HG03095 (cell line): ENCODE measurements at regions not wholly inside any gene's neighbourhood (a gene's known extent, or its start where the extent isn't known, plus 50 kb on each side); places are given as distances from the start of the nearest gene placed in this dataset.

ENCODE experiments used
- ATAC-seq: cut with Tn5 transposase; IDR thresholded peaks from one replicate; pipeline ENCODE4 v1.9.1; 2021; ENCODE audit warnings: moderate library complexity; ENCODE audit not compliant: unreplicated experiment

GRCh38 chr20:53838311-53838868, 232.0 kb downstream of the BCAS1 start:
- no peak for ATAC-seq

DNA sequence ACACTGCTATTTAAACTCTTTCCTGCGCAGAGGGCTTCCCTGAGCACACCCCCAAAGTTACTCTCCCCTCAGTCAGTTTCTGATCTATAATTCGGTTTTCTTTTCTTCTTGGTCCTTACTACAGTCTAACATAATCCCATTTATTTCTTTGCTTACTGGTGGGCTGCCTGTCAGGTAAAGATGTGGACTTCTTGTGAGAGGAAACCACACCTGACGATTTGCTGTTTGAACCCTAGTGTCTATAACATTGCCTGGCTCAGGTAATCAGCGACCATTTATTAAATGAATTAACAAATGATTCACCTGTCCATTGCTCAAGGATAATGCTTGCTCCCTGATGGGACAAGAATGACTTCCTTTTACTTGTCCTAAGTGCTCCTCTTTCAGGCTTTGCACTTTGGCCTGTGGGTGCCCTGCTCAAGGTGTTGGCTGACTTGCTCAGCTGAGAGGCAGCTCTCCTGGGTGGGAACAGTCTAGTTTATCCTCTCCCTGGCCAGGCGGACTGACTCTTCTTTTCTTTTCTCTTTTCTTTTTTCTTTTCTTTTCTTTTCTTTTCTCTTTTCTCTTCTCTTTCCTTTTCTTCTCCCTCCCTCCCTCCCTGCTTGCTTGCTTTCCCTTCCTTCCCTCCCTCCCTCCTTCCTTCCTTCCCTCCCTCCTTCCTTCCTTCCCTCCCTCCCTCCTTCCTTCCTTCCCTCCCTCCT, 233.1 kb downstream of the BCAS1 start:
- no peak for ATAC-seq

- ATAC-seq: no peak
These were observed 235.6 kb downstream of the BCAS1 start for GRCh38 chr20:53834749-53835148.

- ATAC-seq: no peak
These were observed 236.3 kb downstream of the BCAS1 start for GRCh38 chr20:53834062-53834442.

DNA sequence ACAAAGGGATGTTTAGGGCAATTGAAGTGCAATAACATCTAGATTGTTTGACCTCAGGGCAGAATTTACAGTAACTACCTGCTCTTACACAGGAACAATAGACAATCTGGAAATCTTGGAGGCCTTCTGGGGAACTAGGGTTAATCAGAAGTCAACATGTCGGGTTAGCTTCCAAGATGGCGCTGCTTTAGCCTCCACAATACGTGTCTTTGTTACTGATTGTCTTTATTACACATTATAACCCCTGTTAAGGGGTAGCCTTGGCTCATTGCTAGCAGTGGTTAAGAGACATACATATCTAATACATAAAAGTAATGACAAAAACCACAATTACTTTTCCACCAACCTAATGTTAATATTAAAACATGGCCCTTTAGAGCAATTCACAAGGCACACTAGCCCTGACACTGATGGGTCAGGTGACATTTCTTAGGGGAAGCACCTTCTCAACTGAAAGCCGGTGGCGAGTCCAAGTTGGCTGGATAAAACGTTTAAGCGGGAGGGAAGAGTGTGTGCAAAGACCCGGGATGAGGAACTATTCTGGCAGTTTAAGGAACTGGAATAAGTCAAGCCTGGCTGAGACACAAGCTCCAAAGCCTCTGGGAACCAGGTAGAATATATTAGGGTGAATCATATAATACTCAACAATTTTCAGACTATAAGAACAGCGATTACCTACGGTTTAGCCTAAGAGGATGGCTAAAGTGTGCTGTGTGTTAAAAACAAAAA, 236.9 kb downstream of the BCAS1 start:
- ATAC-seq: no peak

- no peak for ATAC-seq
These were observed 237.9 kb downstream of the BCAS1 start for GRCh38 chr20:53832499-53832898.

DNA sequence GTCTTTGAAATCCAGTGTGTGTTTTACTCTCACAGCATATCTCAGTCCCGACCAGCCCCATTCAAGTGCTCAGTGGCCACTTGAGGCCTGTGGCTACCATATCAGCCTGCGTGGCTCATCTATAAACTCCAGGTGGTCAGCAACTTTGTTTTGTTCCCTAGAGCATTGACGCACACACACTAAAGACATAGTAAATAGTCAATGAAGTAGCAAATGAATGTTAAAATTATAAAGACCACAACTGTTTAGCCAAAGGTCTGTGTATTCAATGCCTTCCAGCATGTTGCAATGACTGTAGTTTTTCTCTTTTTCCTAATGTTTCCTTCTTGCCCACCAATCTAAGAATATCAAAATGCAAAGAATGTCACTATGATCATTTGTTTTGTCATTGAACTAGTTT, 238.2 kb upstream of the ZNF217 start:
- no peak for ATAC-seq

DNA sequence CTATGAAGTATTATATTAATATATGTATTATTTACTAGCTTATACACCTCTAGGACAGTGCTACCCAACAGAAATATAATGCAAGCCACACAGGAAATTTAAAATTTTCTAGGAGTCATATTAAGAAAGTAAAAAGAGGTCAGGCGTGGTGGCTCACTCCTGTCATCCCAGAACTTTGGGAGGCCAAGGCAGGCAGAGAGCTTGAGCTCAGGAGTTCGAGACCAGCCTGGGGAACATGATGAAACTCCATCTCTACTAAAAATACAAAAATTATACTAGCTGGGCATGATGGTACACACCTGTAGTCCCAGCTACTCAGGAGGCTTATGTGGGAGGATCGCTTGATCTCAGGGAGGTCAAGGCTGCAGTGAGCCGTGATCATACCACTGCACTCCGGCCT, 237.6 kb upstream of the ZNF217 start:
- no peak for ATAC-seq

DNA sequence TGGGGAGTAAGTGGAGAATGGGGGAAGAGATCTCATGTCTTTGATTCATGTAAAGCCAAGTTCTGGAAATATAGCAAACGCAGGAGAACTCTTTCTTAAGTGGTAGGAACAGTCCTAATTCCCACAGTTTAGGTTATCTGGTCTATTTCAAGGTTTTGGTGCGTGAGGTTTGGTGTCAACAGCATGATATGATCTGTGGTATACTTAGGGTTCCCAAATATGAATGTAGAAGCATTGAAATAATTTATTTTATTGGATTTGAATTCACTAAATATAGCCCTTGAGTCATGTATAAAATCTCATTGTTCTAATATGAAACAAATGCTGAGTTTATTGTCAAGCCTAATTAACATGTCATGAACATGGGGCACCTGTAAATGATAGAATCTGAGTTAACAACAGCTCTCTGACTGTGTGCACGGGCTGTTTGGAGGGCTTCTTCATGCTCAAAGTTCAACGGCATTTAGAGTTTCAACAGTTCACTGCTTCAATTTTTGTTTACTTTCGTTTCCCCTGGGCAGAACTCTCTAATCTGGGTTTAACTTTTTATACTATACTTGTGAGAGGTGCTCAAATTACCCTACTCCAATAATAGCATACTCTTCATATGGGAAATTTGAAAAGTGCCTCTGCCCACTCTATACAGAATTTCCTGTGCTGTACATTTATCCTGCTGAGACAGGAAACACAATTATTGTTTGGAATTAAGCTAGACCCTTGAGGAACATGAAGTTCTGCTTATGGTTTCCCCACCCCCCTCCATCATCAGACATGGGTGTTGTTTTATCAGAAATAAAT, 236.3 kb upstream of the ZNF217 start:
- peak; percentile 44 for ATAC-seq

DNA sequence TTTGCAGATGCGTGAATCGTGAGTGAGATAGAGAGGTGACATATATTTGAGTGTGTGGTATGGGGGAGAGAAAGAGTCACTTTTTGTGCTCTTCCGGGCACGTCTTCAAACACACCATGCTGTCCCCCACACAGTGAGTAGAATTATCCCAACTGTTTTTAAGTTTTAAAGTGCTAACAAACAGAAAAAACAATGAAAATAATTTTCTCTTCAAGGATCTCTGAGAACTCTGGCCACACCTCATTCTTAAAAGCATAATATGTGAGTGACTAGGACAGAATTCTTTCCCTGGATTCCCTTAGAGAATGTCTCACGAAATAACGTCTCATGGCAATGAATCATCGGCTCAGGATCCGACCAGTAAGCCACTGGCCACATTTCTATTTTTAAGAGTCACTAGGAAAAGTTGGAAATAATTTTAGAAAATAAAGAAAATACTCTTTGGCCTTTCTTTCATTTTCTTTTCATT, 235.7 kb upstream of the ZNF217 start:
- ATAC-seq: no peak

- no peak for ATAC-seq
These were observed 235.1 kb upstream of the ZNF217 start for GRCh38 chr20:53828682-53829254.

DNA sequence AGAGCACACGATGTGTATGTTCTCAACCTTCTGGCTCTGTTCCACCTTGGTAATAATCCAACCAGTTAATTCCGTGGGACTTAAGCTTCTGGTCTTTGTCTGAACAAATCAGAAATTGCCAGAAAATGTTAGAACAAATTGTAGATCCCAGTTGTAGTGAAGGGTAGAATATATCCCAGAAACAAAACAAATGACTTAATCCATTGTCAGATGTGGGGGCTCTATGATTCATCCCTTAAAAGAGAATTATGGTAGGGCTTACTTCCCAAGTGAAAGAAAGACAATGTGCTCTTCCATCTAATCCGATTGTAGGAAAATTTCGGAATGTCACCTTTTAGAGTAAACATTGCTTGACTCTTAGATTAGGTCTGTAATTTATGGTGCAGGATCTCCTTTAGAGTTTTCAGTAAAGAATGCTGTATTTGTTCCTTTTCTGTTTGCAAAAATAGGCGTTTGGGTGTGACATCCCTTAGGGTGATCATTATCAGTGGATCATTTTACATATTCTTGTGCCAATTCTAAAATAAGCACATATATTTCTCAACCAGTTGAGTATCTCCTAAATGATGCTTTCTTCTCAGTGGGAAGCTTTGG, 234.5 kb upstream of the ZNF217 start:
- no peak for ATAC-seq

DNA sequence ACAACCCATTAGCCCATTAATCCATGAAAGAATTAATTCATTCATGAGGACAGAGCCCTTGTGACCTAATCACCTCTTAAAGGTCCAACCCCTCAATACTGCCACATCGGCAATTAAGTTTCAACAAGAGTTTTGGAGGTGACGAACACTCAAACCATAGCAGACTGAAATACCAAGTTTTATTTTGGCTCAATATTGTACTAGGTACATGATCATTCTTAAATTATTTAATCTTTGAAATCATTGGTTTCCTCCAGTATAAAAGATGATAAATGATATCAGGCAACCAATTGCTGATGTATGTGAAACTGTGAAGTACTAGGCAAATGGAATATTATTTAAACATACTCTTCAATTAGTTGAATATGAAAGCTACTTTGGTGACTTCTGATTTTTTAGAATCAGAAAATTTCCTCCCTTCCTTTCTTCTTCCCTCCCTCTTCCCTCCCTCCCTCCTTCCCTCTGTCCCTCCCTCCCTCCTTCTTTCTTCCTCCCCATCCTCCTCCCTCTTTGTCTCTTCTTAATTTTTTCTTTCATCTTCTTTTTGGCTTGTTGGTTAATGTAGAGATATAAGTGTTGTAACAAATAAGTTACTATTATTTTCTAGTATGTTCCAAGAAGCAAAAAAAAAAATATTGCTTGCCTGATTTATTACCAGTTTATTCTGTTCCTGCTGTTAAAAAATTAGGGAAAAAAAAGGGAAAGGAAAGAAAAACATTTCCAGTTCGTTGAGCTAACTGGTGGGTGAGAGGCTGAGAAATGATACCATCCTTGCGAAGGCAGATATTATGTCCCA, 233.9 kb upstream of the ZNF217 start:
- ATAC-seq: no peak

DNA sequence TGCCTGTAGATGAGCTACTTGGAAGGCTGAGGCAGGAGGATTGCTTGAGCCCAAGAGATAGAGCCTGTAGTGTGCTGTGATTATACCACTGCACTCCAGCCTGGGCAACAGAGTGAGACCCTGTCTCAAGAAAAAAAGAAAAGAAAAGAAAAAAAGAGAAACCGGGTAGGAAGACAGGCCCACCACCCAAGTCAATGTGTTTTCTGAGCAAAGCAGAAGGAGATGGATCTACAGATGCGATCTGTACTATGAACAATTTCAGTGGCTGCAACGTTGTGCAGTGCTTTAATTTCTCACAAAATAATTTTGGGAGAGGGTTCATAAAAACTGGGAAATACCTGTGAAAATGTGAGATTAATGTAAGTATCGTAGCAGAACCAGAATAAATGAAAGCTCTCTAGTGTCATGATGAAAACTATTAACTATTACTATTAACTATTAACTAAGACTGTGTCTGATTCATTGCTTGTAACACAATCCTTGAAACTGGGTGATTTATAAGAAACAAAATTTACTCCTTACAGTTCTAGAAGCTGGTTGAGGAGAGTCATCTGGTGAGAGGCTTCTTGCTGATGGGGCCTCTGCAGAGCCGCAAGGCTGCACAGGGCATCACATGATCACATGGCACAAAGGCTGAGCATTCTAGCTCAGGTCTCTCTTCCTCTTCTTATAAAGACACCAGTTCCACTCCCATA, 233.1 kb upstream of the ZNF217 start:
- ATAC-seq: peak; percentile 52

DNA sequence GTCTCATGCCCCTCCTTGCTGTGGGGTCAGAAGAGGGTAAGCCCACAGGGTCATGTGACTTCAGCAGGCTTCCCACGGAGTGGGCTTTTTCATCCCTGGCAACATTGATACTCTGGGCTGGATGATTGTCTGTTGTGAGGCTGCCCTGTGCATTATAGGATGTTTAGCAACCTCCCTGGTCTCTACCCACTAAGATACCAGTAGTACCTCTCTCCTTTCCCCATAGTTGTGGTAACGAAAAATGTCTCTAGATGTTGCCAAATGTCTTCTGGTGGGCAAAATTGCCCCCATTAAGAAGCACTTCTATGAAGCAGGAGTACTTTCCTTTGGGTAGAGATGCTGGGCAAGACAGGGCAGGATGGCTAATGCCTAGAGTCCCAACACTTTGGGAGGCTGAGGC, 232.5 kb upstream of the ZNF217 start:
- ATAC-seq: no peak

DNA sequence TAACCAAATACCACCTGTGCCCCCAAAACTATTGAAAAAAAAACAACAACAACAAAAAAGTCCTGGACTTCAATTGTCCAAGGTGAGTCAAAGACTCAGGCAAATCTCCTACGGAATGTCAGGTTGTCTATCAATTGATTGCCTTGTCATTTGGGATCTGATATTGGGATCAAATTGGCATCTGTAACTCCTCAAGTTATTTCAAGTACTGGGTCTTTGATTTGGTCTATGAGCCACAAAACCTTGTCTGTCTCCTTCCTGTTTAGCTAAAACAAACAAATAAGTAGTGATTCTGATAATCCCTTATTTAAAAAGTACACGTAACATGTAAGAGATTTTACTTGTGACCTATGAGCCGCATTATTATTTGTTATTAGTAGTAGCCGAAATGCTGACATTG, 231.6 kb upstream of the ZNF217 start:
- no peak for ATAC-seq

GRCh38 chr20:53824779-53825178, 231.1 kb upstream of the ZNF217 start:
- ATAC-seq: no peak

DNA sequence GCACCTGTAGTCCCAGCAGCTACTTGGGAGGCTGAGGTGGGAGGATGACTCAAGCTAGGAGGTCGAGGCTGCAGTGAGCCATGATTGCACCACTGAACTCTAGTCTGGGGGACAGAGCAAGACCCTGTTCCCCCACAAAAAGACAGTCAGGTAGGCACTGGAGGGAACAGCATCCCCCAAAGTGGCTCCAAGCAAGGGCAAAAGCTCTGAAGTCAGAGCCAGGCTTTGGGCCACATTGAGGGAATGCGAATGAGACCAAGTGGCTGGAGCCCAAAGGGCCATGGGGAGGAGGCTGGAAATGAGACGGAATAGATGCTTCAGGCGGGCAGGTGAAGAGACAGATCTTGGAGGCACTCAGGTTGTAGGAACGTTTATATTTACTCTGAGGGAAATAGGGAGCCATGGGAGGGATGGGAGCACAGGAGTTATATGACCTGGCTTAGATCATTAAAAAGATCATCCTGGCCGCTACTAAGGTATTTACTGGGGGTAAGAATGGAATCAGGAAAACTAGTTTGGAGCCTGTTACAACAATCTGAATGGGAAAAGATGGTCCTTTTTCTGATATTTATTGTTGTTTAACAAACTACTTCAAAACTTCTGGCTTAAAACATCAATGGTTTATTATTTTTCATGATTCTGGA, 229.6 kb upstream of the ZNF217 start:
- no peak for ATAC-seq

- no peak for ATAC-seq
These were observed 228.9 kb upstream of the ZNF217 start for GRCh38 chr20:53822534-53822933.
